ENCODE measurements at regions not wholly inside any gene's neighbourhood (a gene's known extent, or its start where the extent isn't known, plus 50 kb on each side); places are given as distances from the start of the nearest gene placed in this dataset.

DNA sequence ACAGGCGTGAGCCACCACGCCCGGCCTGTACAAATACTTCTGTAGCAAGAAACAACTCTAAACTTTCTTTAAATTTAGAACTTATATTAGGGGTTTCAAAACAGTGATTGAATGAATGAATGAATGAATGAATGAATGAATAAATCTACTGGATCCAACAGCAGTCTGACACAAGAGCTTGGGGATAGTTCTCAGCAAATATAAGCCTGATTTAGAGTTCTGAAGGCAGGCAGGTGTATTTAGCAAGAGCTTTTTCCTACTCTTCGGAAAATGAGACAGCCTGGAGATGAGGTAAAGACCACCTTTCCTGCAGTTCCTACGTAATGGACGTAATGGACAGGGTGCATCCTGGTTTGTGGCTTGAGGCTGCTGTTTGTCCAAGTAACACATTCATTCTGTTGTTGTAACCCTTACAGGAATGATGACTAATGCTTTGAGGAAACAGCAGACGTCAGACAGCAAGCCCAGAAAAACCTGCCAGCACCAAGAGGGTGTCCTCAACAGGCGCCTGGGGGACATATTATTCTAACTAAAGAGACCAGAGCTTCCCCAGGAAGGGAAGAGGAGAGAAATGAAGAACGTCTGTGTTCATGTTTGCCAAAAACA lies 277.4 kb upstream of the SOX5 start:
- no peak for TF ChIP-seq EZH2 (IDR thresholded peaks at IDR 0.05; ENCODE audit: insufficient read depth, poor library complexity, severe bottlenecking)
- TF ChIP-seq EZH2phosphoT487 (IDR thresholded peaks at IDR 0.05; ENCODE audit: insufficient read depth, low read depth), result no peak
